Activated CD8-positive, alpha-beta memory T cell treated with anti-CD3 and anti-CD28 coated beads, Interleukin-2, amount 50 U/mL, for 24 hours (primary cell): ENCODE measurements at regions not wholly inside any gene's neighbourhood (a gene's known extent, or its start where the extent isn't known, plus 50 kb on each side); places are given as distances from the start of the nearest gene placed in this dataset.

Experiments used
- DNase-seq: peaks from one replicate; pipeline ENCODE4 v3.0.0-alpha.2; 2020; ENCODE audit errors: extremely low read depth

- no peak for DNase-seq
These were observed 71.5 kb upstream of the NR5A2 start for GRCh38 chr1:199956005-199956404.

- DNase-seq: no peak
These were observed 68.3 kb upstream of the NR5A2 start for GRCh38 chr1:199959033-199959774.

DNA sequence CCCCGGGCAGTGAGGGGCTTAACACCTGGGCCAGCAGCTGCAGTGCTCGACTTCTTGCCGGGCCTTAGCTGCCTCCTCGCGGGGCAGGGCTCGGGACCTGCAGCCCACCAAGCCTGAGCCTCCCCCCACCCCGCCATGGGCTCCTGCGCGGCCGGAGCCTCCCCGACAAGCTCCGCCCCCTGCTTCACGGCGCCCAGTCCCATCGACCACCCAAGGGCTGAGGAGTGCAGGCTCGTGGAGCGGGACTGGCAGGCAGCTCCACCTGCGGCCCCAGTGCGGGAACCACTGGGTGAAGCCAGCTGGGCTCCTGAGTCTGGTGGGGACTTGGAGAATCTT lies 67.8 kb upstream of the NR5A2 start:
- DNase-seq: no peak

DNA sequence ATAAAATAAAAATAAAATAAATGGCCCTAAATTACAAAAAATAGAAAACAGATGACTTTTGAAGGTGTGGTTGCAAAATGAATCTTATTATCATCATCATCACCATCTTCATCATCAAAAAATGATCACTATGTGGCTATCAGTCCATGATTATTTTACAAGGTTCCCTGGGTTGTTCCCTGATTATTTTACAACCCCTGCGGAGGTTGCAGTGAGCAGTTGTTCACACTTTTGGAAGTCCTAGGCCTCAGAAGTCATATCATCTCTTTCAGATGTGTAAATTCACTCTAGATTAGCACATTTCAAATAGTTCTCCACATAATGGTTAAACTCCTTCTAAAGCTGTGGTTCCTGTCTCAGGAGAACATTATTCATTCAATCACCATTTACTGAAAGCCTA lies 57.4 kb upstream of the NR5A2 start:
- no peak for DNase-seq

GRCh38 chr1:199976496-199977144 lies 50.9 kb upstream of the NR5A2 start:
- DNase-seq: no peak
